ENCODE measurements at regions not wholly inside any gene's neighbourhood (a gene's known extent, or its start where the extent isn't known, plus 50 kb on each side); places are given as distances from the start of the nearest gene placed in this dataset.

DNA sequence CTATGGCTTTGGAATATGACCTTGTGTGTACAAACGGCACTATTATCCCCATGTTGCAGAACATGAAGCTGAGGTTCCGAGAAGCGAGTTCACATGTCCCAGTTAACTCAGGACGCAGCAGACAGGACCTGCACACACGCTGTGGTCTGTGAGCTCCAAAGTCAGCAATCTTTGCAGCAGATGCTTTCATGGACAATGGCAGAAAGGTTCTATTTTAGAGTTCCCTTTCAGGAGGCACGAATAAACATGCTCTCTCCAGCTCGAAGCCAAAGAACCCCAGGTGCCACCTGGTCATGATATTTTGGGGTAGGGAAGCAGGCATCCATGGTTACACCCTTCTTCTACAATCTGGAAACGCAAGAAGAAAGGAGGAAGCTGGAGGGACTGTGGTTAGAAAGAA is 412.0 kb downstream of the TMEM114 start:
- Histone ChIP-seq H3K4me3 (no peak overlapping the region), H3K9me3 (no peaks in the 10 kb centered on the region), H3K4me1 (no peaks in the 10 kb centered on the region), H3K27ac (no peak overlapping the region), H3K36me3 (no peaks in the 10 kb centered on the region), H3K27me3 (peaks cover 0 to 11% (median 0%) of the 10 kb centered on the region in 9 donors)
- DNase-seq, result no peak
- WGBS, 4 donors, result 71 to 87% (median 78%) methylated on average over 8 of the region's 8 CpGs
- TF ChIP-seq, protein P1, sequence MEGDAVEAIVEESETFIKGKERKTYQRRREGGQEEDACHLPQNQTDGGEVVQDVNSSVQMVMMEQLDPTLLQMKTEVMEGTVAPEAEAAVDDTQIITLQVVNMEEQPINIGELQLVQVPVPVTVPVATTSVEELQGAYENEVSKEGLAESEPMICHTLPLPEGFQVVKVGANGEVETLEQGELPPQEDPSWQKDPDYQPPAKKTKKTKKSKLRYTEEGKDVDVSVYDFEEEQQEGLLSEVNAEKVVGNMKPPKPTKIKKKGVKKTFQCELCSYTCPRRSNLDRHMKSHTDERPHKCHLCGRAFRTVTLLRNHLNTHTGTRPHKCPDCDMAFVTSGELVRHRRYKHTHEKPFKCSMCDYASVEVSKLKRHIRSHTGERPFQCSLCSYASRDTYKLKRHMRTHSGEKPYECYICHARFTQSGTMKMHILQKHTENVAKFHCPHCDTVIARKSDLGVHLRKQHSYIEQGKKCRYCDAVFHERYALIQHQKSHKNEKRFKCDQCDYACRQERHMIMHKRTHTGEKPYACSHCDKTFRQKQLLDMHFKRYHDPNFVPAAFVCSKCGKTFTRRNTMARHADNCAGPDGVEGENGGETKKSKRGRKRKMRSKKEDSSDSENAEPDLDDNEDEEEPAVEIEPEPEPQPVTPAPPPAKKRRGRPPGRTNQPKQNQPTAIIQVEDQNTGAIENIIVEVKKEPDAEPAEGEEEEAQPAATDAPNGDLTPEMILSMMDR (IDR thresholded peaks at IDR 0.05), result no peak
- no peak for TF ChIP-seq POLR2A (IDR thresholded peaks at IDR 0.05)
- intact Hi-C loops (cut with DNase I), result loop anchor here in 6 of 10 donors (10.0 kb wide), 4 partner anchors 913 to 1493 kb away; no protein-coding TSS in a partner anchor
- no peak for ATAC-seq

DNA sequence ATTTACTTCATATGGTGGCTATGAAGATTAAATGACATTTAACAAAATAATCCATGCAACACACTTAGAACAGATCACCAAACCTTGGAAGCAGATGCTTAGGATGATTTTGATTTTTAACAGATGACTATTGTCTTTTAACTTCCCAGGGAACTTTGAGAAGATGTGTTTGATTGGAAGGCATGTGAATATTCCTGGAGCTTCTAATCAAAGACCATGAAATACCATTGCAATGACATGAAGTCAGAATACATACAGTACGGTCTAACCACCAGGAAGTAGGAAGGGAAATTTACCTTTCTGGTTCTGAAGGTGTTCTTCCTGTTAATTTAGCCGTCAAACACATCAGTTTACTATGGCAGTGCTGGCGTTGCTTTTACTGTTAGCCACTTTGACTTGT is 414.9 kb downstream of the TMEM114 start:
- intact Hi-C loops (cut with DNase I), result loop anchor here in 6 of 10 donors (10.0 kb wide), 4 partner anchors 911 to 1491 kb away; no protein-coding TSS in a partner anchor
- DNase-seq (no peak), ATAC-seq (no peak)
- WGBS, 4 donors, result 67 to 79% (median 75%) methylated on average over 3 of the region's 3 CpGs
- Histone ChIP-seq H3K9me3 (no peaks in the 10 kb centered on the region), H3K27ac (no peak overlapping the region), H3K36me3 (no peaks in the 10 kb centered on the region), H3K4me3 (no peak overlapping the region), H3K4me1 (no peaks in the 10 kb centered on the region), H3K27me3 (peaks cover 0 to 11% (median 0%) of the 10 kb centered on the region in 9 donors)
- TF ChIP-seq POLR2A (IDR thresholded peaks at IDR 0.05), result no peak
- TF ChIP-seq, protein P1 (IDR thresholded peaks at IDR 0.05), result no peak

DNA sequence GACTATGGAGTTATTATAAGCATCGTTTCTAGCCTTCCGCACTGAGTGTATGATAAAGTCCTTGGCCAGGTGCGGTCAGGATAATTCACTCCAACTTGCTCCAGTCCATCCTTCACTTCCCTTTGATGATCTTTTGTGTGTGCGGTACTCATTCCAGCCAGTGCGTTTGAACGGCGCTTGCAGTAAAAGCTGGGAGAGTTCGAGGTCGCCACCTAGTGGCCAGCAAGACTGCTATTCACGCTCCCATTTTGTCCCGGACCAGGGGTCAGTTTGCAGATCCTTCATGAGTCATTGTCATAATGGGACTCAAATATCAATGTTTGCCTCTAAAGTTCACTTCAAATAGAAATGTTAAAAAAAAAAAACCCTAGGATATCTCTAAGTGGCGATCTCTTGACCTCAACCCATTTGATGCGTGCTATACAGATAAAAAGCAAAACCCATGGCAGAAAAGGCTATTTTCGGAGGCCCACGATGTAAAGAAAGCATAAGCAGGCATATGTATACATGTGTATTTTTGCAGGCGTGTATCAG is 417.1 kb downstream of the TMEM114 start:
- 22 to 27% (median 24%) methylated on average over 16 of the region's 16 CpGs for WGBS, 4 donors
- H3K4me1 ChIP-seq, result no peaks in the 10 kb centered on the region
- H3K27ac ChIP-seq, result no peak overlapping the region
- intact Hi-C loops (cut with DNase I), result loop anchor here in 7 of 10 donors (2.0 to 10.0 kb wide), 8 partner anchors 766 to 1488 kb away; no protein-coding TSS in a partner anchor
- no peak overlapping the region for H3K4me3 ChIP-seq
- ATAC-seq, result peak in 3 of 4 donors; percentile 62 to 74 (median 70)
- TF ChIP-seq POLR2A (IDR thresholded peaks at IDR 0.05), result no peak
- TF ChIP-seq, protein P1 (IDR thresholded peaks at IDR 0.05), result peak; percentile 66 to 83 (median 74)
- H3K27me3 ChIP-seq, result peaks cover 0 to 7% (median 0%) of the 10 kb centered on the region in 9 donors
- DNase-seq, result peak; percentile 53 to 74 (median 73)
- H3K36me3 ChIP-seq, result no peaks in the 10 kb centered on the region
- no peaks in the 10 kb centered on the region for H3K9me3 ChIP-seq

DNA sequence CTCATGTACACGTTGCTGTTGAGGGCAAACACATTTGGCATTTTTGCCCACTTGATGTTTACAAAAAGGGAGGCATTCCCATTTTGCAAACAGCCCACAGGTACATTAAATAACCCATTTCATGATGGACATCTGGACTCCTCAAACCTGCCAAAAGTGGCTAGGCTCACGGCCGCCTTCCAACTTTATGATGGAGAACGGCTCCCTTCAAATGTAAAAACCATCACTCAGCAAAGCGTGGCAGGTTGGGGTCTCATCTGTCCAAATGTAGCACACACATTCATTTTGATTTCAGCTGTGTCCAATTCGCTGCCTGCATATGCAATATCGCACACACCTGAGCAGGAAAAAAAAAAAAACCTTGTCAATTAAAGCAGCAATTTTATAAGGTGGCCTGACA is 417.8 kb downstream of the TMEM114 start:
- DNase-seq (no peak), ATAC-seq (no peak)
- Histone ChIP-seq H3K27me3 (peaks cover 0 to 5% (median 0%) of the 10 kb centered on the region in 9 donors), H3K4me3 (no peak overlapping the region), H3K27ac (no peak overlapping the region), H3K9me3 (no peaks in the 10 kb centered on the region), H3K4me1 (no peaks in the 10 kb centered on the region), H3K36me3 (no peaks in the 10 kb centered on the region)
- intact Hi-C loops (cut with DNase I), result loop anchor here in 7 of 10 donors (2.0 to 10.0 kb wide), 8 partner anchors 765 to 1488 kb away; no protein-coding TSS in a partner anchor
- WGBS, 4 donors, result 81 to 89% (median 86%) methylated on average over 7 of the region's 7 CpGs
- no peak for TF ChIP-seq POLR2A (IDR thresholded peaks at IDR 0.05)
- TF ChIP-seq, protein P1 (IDR thresholded peaks at IDR 0.05), result no peak
